ENCODE measurements at regions not wholly inside any gene's neighbourhood (a gene's known extent, or its start where the extent isn't known, plus 50 kb on each side); places are given as distances from the start of the nearest gene placed in this dataset.

DNA sequence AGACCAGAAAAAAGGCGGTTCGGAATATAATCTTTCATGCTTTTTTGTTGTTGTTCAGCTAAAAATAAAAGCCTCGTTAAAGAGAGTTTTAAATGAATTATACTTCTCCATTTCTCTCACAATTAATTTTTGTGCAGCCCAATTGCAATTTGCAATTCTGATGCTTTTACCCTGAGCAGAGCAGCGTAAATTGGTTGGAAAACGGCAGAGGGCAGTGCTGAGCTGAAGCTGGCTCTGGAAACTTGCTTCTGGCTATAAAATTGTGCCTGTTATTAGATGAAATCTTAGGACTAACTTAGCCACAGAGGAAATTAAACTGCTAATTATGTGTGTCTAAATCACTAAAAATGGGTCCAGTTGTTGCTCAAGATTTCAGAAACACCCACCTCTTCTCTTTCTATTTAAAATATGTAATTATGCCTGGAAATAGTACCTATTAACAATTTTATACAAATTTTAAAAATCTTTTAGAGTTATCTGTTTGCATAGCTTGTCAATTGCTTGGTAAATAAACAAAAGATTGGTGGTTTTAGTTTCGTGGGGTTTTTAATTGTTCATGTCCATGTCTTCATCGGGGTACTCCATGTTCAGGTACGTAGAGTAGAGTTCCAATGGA is 441.8 kb upstream of the TLE4 start:
- peak; percentile 66 for DNase-seq

DNA sequence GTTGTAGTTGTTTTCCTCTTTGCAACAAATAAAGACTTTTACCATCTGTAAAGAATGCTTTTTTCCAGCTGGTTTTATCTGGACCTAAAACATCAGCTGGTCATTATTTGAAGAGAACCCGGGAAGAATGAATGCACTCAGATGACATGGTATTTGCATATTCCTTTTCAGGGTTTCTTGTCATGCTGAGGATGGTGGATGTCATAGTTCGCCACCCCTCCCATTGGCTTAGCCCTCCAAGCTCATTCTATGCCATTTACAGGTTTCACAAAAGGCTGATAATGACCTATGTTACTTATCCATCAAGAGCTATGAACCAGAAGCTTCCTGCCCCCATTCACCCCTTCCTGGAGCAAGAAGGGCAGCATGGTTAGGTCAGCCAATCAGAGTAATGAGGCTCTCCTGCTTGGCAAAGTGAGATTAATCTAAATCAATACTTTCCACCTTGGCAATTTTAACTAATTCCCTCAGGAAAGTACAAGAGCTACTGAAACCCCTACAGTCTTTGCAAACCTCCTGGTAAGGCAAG is 440.5 kb upstream of the TLE4 start:
- no peak for DNase-seq

- DNase-seq: no peak
These were observed 439.9 kb upstream of the TLE4 start for GRCh38 chr9:79131824-79132377.

DNA sequence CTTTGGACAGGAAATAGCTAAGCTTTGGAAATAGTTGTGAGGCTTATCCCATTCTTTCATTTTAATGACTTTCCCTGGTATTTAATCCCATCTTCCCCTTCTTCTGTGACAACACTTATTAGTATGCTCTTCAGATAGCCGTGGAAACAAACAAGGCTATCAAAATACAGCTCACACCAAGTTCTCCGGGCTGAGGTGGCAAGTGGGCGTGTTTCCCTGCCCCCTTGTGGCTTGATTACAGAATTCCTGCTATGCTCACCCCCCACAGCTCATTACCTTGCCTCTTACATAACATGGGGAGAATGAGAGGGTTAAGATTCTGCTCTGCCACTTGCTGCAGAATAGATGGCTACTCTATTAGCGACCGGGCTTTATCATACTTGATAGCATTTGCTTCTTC is 437.1 kb upstream of the TLE4 start:
- DNase-seq: peak; percentile 1

- DNase-seq: peak; percentile 67
These were observed 435.9 kb upstream of the TLE4 start for GRCh38 chr9:79135681-79136415.

DNA sequence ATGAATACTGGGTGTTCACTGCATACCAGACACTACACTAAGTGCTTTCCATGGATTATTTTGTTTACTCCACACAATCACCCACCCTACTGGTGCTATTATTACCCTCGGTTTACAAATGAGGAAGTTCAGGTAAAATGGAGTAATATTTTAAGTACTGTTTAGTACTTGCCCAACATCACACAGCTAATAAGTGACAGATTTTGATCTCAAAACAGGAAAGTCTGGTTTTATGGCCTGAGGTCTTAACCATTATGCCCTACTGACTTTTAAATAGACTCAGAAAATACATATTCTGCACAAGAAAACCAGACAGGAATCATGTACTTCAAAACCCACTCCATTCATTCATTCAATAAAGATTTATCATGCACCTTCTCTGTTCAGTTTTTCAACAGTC is 431.0 kb upstream of the TLE4 start:
- DNase-seq: no peak

GRCh38 chr9:79143211-79143610 is 428.6 kb upstream of the TLE4 start:
- DNase-seq: no peak

GRCh38 chr9:79145442-79145841 is 426.3 kb upstream of the TLE4 start:
- DNase-seq: no peak

- DNase-seq: no peak
These were observed 422.2 kb upstream of the TLE4 start for GRCh38 chr9:79149585-79149984.

- no peak for DNase-seq
These were observed 420.0 kb upstream of the TLE4 start for GRCh38 chr9:79151791-79152190.

GRCh38 chr9:79152306-79152705 is 419.5 kb upstream of the TLE4 start:
- DNase-seq: no peak

- no peak for DNase-seq
These were observed 417.0 kb upstream of the TLE4 start for GRCh38 chr9:79154806-79155205.

- DNase-seq: no peak
These were observed 416.5 kb upstream of the TLE4 start for GRCh38 chr9:79155308-79155707.

- no peak for DNase-seq
These were observed 408.2 kb upstream of the TLE4 start for GRCh38 chr9:79163544-79163943.

DNA sequence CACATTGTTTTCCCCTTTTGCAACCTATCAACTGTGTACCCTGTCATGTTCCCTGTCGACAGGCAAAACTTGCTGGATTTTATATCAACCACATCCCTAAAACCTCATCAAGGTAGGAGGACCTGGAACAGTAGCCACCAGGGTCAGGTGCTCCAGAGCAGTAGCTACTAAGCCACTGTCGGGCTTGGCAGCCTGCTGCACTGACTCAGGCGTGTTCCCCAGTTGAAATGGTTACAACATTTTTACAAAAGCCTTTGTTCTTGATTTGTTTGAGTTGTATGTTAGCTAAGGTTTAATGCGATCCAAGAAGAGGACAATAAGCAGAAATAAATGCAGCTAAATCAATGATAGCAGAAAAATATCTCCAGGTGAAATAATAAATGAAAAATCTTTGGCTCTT is 407.4 kb upstream of the TLE4 start:
- DNase-seq: no peak

DNA sequence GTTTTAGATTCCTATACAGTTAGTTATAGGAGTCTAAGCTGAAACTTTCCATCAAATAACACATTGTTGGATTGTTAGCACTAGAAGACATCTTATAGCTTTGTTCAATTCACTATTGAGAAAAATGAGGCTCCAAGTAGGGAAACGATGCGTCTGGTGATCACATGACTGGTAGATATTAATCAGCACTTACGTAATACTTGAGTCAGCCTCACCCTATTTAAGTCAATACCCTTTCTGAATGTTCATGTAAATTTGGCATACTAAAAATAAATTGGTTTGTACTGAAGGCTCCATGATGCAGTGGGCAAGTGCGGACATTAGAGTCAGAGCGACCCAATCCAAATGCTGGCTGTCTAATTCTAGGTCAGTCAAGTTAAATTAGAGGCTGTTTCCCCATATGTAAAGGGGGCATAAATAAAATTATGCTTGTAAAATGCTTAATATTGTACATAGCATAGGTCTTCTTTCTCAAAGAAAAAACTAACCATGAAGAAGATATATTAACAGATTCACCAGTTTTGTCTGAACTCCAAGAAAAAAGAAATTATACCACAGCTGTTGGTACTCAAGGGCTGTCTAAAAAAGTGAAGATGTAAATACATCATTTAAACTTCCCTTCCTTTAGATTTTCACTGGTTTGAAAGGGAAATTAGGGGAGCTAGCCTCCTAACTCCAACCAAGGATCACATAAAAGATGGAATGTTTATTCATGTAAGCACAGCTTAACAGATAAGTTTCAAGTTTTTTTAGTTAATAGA is 406.6 kb upstream of the TLE4 start:
- peak; percentile 52 for DNase-seq

DNA sequence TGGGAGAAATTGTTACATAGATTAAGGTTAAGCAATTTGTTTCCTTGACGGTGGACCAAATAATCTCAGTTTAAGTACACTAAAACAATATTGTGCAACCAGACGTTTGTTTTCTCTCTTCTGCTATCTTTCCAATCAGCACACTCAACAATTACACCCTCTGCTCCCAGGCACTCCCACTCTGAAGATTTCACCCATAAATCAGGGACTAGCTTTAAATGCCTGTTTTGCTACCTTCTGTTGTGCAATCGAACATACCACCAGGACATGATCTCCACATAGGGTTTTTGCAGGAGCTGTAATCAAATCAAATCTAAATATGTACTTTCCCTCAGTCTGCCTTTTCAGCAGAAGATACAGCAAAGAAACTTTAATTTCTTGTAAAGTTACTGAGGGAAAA is 405.8 kb upstream of the TLE4 start:
- DNase-seq: no peak

DNA sequence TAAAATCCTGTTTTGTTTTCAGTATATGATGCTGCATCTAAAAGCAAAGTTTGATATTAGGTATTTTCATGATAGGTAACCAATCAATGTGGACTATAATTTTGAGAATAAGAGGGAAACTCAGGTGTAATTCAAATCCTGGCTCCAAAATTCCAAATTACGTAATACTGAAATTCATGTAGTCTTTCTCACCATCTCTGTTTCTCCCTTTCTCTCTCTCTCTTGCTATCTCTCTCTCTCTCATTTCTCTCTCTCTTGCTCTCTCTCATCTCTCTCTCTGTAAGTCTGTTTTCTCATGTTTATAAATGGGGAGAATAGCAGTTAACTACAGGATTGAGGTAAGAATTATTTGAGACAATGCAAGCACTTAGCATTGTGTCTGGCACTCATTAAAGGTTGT is 401.1 kb upstream of the TLE4 start:
- DNase-seq: no peak

DNA sequence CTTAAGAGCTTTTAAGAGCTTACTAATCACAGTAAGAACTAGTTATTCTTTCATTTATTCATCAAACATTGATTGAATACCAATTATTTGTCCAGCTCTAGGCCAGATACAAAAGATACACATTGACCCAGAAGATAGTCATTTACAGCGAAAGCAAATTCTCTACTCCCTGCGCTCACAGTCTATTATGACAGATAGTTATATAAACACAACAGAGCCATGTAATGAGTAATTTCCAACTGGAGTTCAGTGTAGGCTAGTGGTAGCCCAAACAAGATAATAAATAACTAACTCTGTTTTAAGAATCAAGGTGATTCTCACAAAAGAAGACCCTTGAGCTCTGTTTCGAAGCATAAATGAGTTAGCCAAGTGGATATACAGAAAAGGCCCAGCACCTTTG is 397.8 kb upstream of the TLE4 start:
- DNase-seq: no peak

DNA sequence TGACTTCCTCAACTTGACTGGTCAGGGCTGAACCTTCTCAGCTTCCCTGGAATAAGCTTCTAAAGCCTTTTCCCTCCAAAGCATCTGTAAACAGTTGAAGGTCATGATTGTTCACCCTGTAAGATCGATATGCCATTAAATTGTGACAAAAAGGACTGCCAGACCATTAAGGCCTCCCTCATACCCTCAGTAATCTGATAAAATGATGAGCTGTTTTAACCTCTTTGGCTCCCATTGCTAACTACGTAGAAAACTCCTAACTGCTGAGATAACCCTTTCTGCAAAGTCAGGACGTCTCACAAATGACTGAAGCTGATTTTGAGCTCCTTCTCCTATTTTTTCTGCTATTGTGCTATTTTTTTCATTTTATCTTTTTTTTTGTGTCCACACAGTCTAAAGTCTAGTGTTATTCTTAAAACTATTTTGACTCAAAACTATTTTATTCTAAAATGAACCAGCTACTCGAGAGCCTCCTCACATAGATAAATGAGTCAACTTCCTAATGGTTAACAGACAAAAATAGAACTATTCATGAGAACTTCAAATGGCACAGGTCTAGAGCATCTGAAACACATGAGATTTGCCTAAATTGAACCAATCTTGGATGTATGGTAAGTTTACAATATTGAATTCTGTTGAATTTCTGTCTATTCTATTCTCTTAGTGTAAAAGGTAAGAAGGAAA is 395.6 kb upstream of the TLE4 start:
- DNase-seq: no peak

- no peak for DNase-seq
These were observed 386.9 kb upstream of the TLE4 start for GRCh38 chr9:79184831-79185230.

GRCh38 chr9:79185866-79186265 is 385.9 kb upstream of the TLE4 start:
- no peak for DNase-seq

DNA sequence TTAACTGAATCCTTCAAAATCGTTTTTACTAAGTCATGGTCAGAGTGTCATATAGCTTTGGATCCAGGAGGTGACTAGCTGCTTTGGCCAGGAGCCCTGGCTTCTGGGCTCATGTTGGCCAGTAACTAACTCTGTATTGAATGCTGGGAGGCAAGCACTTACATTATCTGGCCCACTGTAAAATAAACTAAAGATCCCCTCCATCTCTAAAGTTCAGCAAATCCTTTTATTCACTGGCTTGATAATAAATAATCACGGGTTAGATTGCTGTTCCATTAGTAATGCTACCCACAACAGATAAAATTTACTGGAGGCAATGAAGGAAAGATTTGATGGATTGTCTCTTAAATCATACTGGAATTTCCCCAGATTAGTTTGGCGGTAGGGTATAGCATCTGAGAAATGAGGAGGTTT is 382.2 kb upstream of the TLE4 start:
- DNase-seq: no peak

Measured in suppressor macrophage treated with lipopolysaccharide for 4 hours (primary cell).